HUES6 (cell line): ENCODE measurements at regions not wholly inside any gene's neighbourhood (a gene's known extent, or its start where the extent isn't known, plus 50 kb on each side); places are given as distances from the start of the nearest gene placed in this dataset.

Experiments used
- H3K27ac ChIP-seq: 2 replicates; pipeline ENCODE4 v1.7.0; 2013; ENCODE audit warnings: low read depth, mild to moderate bottlenecking, low read length, inconsistent platforms
- H3K27me3 ChIP-seq: 2 replicates; pipeline ENCODE4 v1.6.1; 2013; ENCODE audit warnings: low read length; ENCODE audit not compliant: control insufficient read depth, insufficient read depth
- H3K36me3 ChIP-seq: 2 replicates; pipeline ENCODE4 v1.6.1; 2013; ENCODE audit warnings: low read length; ENCODE audit not compliant: control insufficient read depth, insufficient read depth
- H3K4me1 ChIP-seq: 2 replicates; pipeline ENCODE4 v1.6.1; 2013; ENCODE audit warnings: low read length; ENCODE audit not compliant: control insufficient read depth, insufficient read depth
- H3K4me3 ChIP-seq: 2 replicates; pipeline ENCODE4 v1.5.1; 2013; ENCODE audit warnings: low read depth, low read length
- H3K9ac ChIP-seq: one replicate; pipeline ENCODE4 v1.6.1; 2013; ENCODE audit warnings: mild to moderate bottlenecking, low read length
- H3K9me3 ChIP-seq: 2 replicates; pipeline ENCODE4 v1.6.1; 2013; ENCODE audit warnings: low read depth, low read length; ENCODE audit not compliant: control insufficient read depth, insufficient read depth

GRCh38 chr4:105050896-105051295 lies 95.8 kb upstream of the TET2 start:
- Histone ChIP-seq H3K9me3 (no peaks in the 10 kb centered on the region), H3K27me3 (no peaks in the 10 kb centered on the region), H3K9ac (no peak overlapping the region), H3K36me3 (no peaks in the 10 kb centered on the region), H3K4me1 (no peaks in the 10 kb centered on the region), H3K4me3 (no peak overlapping the region), H3K27ac (no peak overlapping the region)

- Histone ChIP-seq H3K9ac (no peak overlapping the region), H3K9me3 (no peaks in the 10 kb centered on the region), H3K27me3 (no peaks in the 10 kb centered on the region), H3K4me1 (peaks cover 9% of the 10 kb centered on the region), H3K36me3 (no peaks in the 10 kb centered on the region), H3K4me3 (no peak overlapping the region), H3K27ac (no peak overlapping the region)
Measured at GRCh38 chr4:105057370-105058105, 89.1 kb upstream of the TET2 start.

GRCh38 chr4:105058177-105058812 lies 88.4 kb upstream of the TET2 start:
- Histone ChIP-seq H3K9me3 (no peaks in the 10 kb centered on the region), H3K9ac (no peak overlapping the region), H3K36me3 (no peaks in the 10 kb centered on the region), H3K4me1 (peaks cover 9% of the 10 kb centered on the region), H3K4me3 (no peak overlapping the region), H3K27me3 (no peaks in the 10 kb centered on the region), H3K27ac (no peak overlapping the region)

GRCh38 chr4:105059337-105059736 lies 87.3 kb upstream of the TET2 start:
- H3K4me3 ChIP-seq, result no peak overlapping the region
- no peaks in the 10 kb centered on the region for H3K9me3 ChIP-seq
- no peak overlapping the region for H3K27ac ChIP-seq
- no peaks in the 10 kb centered on the region for H3K27me3 ChIP-seq
- H3K36me3 ChIP-seq, result no peaks in the 10 kb centered on the region
- H3K9ac ChIP-seq, result no peak overlapping the region
- peaks cover 9% of the 10 kb centered on the region for H3K4me1 ChIP-seq

GRCh38 chr4:105060628-105061027 lies 86.0 kb upstream of the TET2 start:
- H3K9me3 ChIP-seq, result no peaks in the 10 kb centered on the region
- no peaks in the 10 kb centered on the region for H3K36me3 ChIP-seq
- no peak overlapping the region for H3K27ac ChIP-seq
- H3K27me3 ChIP-seq, result no peaks in the 10 kb centered on the region
- H3K9ac ChIP-seq, result no peak overlapping the region
- peaks cover 9% of the 10 kb centered on the region for H3K4me1 ChIP-seq
- no peak overlapping the region for H3K4me3 ChIP-seq

GRCh38 chr4:105061136-105061696 lies 85.5 kb upstream of the TET2 start:
- no peak overlapping the region for H3K27ac ChIP-seq
- H3K4me3 ChIP-seq, result no peak overlapping the region
- no peak overlapping the region for H3K9ac ChIP-seq
- H3K9me3 ChIP-seq, result no peaks in the 10 kb centered on the region
- peaks cover 9% of the 10 kb centered on the region for H3K4me1 ChIP-seq
- no peaks in the 10 kb centered on the region for H3K36me3 ChIP-seq
- no peaks in the 10 kb centered on the region for H3K27me3 ChIP-seq

- Histone ChIP-seq H3K27me3 (no peaks in the 10 kb centered on the region), H3K4me3 (no peak overlapping the region), H3K36me3 (no peaks in the 10 kb centered on the region), H3K4me1 (peaks cover 9% of the 10 kb centered on the region), H3K9ac (no peak overlapping the region), H3K9me3 (no peaks in the 10 kb centered on the region), H3K27ac (no peak overlapping the region)
Measured at GRCh38 chr4:105061731-105062130, 84.9 kb upstream of the TET2 start.

- no peaks in the 10 kb centered on the region for H3K27me3 ChIP-seq
- H3K4me3 ChIP-seq, result no peak overlapping the region
- no peaks in the 10 kb centered on the region for H3K4me1 ChIP-seq
- H3K9ac ChIP-seq, result no peak overlapping the region
- H3K36me3 ChIP-seq, result no peaks in the 10 kb centered on the region
- no peak overlapping the region for H3K27ac ChIP-seq
- H3K9me3 ChIP-seq, result no peaks in the 10 kb centered on the region
Measured at GRCh38 chr4:105066401-105066800, 80.3 kb upstream of the TET2 start.

- Histone ChIP-seq H3K27me3 (no peaks in the 10 kb centered on the region), H3K27ac (no peak overlapping the region), H3K9ac (no peak overlapping the region), H3K9me3 (no peaks in the 10 kb centered on the region), H3K36me3 (no peaks in the 10 kb centered on the region), H3K4me1 (no peaks in the 10 kb centered on the region), H3K4me3 (no peak overlapping the region)
Measured at GRCh38 chr4:105067431-105067830, 79.2 kb upstream of the TET2 start.

GRCh38 chr4:105067946-105068345 lies 78.7 kb upstream of the TET2 start:
- H3K9ac ChIP-seq, result no peak overlapping the region
- H3K9me3 ChIP-seq, result no peaks in the 10 kb centered on the region
- H3K4me3 ChIP-seq, result no peak overlapping the region

GRCh38 chr4:105068516-105068915 lies 78.2 kb upstream of the TET2 start:
- Histone ChIP-seq H3K27me3 (no peaks in the 10 kb centered on the region), H3K36me3 (no peaks in the 10 kb centered on the region), H3K4me3 (no peak overlapping the region), H3K9me3 (no peaks in the 10 kb centered on the region), H3K27ac (no peak overlapping the region), H3K4me1 (no peaks in the 10 kb centered on the region), H3K9ac (no peak overlapping the region)

More at GRCh38 chr4:105067946-105068345, 78.7 kb upstream of the TET2 start:
- H3K36me3 ChIP-seq, result no peaks in the 10 kb centered on the region
- no peaks in the 10 kb centered on the region for H3K4me1 ChIP-seq
- H3K27me3 ChIP-seq, result no peaks in the 10 kb centered on the region
- H3K27ac ChIP-seq, result no peak overlapping the region
